Superior temporal gyrus (tissue), 1 donor: ENCODE measurements at regions not wholly inside any gene's neighbourhood (a gene's known extent, or its start where the extent isn't known, plus 50 kb on each side); places are given as distances from the start of the nearest gene placed in this dataset.

Experiments
- DNase-seq: peaks from one replicate; pipeline ENCODE4 v3.0.0-alpha.2; 2016; ENCODE audit errors: extremely low spot score

DNA sequence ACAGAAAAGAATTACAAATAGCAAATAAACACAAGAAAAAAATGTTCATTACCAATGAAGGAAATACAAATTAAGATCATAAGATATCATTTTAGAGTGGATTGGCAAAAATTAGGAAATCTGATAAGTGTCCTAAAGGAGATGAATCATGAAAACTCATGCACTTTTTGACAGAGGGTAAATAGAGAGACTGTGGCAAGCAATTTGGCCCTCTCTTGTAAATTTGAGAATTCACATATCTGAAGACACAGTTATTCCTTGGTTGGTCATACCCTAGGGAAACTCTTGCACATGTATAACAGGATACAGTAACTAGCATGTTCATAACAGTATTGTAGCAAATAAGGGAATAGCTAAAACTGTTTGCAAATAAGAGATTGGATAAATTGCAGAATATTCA lies 246.0 kb upstream of the GADL1 start:
- DNase-seq, result no peak

GRCh38 chr3:31142139-31142538 lies 247.7 kb upstream of the GADL1 start:
- no peak for DNase-seq

GRCh38 chr3:31142543-31142942 lies 248.1 kb upstream of the GADL1 start:
- DNase-seq, result no peak

GRCh38 chr3:31145062-31145461 lies 250.6 kb upstream of the GADL1 start:
- DNase-seq, result no peak

GRCh38 chr3:31147550-31147949 lies 253.1 kb upstream of the GADL1 start:
- no peak for DNase-seq

GRCh38 chr3:31157047-31157694 lies 262.7 kb upstream of the GADL1 start:
- DNase-seq, result no peak

DNA sequence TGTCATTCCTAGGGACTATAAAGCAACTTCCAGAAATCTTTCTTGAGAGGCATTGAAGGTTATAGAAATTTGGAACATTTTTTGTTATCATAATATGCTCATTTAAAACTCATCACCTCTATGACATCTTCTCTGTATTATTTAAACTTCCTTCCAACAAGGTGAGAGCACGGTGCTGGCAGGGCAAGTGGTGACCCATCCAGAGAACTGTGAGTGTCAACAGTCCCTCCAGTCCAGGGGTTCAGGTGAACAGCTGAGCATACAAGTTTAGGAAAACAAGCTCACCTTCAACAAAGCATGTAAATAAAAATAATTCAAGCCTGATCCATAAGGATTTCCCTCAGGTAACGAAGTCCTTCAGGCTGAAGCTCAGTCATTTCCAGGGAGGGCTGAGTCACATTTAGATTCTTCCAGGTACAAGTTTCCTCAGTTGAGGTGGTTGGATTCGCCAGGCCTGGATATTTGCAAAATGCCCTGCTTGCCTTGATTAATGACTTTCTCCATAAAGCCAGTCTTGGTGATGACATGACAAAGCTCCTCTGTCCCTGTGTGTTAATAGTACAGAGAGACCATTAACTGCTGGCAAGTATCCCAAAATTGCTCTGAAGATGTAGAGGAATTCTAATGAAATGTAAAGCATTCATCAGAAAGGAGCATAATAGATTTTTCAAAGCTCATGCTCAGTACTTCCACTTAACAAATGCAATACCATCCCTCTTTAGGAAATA lies 263.6 kb upstream of the GADL1 start:
- no peak for DNase-seq

DNA sequence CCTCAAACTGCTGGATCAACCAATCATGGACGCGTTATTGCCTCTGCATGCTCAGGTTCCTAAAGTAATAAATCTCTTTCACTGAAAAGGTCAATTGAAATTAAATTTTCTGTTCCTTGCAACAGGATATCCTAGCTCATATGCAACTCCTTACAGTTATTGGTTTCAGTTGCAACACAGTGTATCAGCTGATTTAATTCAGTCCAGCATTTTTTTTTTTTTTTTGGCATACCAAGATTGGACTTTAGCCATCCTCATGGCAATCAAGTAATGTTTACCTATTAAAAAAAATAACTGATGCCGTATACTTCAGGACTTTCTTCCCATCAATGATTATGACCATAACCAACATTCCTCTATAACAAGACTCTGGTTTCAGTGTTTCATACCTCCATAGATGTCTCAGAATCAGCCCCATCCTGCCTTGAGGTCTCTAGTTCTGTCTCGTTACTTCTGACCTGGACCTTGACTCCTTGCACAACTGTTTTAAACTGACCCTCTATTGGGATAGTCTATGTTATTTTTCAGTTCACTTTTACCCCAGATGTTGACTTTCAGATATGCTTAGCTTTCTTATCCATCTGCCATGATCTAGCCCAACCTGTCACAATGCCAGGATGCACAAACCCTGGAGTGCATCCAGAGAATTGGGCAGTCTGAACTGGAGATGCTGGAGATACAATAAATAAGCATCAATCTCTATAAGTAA lies 265.0 kb upstream of the GADL1 start:
- DNase-seq, result no peak

DNA sequence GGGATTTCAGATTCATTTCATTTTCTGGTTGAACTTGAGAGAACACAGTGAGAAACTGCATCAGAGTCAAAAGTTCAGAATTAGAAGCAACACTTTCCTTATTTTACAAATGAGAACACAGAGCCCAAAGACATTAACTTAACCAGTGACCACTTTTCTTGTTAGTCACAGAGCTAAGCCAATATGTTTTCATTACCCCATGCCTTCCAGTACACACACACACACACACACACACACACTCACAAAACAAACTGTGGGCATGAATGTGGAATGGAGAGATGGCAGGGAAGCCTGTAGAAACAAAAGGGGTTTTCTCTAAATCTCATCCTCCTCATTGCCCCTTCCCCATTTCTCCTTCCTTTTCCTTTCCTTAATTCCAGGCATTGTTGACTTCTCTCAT lies 267.4 kb upstream of the GADL1 start:
- no peak for DNase-seq

DNA sequence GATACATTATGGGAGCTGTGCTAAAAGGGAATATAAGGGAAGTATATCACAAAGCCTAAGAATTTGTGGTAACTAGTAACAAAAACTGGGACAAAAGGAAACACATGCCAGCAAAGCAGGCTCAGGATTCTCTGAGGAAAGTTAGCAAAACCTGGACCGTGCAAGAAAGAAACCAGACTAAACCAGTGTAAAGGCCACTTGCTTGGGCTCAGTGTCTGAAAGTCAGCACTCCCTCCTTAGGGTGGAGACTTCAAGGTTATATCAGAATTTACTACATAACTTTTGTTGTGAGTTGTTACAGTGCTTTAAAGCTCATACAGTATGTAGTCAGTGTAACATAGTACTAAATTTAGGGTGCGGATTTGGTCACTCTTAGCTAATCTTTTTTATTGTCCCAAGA lies 269.9 kb upstream of the GADL1 start:
- no peak for DNase-seq

GRCh38 chr3:31165399-31165860 lies 271.0 kb upstream of the GADL1 start:
- no peak for DNase-seq

GRCh38 chr3:31166249-31166885 lies 271.9 kb upstream of the GADL1 start:
- no peak for DNase-seq

DNA sequence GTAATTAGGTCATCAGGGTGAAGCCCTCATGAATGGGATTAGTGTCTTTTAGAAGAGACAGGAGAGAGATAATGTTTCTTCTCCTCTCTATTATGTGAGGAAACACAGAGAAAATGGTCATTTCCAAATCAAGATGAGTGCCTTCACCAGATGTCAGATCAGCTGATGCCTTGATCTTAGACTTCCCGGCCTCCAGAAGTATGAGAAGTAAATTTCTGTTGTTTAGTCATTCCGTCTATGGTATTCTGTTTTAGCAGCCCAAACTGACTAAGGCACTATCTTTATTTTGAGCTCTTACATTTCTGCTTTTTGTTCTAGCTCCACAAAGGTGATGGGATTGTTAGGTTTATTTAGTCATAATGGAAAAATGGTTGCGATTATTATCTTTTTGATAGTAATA lies 273.2 kb upstream of the GADL1 start:
- DNase-seq, result no peak

- DNase-seq, result no peak
Measured at GRCh38 chr3:31170932-31171670, 276.6 kb upstream of the GADL1 start.

- DNase-seq, result no peak
Measured at GRCh38 chr3:31172336-31172735, 277.9 kb upstream of the GADL1 start.

DNA sequence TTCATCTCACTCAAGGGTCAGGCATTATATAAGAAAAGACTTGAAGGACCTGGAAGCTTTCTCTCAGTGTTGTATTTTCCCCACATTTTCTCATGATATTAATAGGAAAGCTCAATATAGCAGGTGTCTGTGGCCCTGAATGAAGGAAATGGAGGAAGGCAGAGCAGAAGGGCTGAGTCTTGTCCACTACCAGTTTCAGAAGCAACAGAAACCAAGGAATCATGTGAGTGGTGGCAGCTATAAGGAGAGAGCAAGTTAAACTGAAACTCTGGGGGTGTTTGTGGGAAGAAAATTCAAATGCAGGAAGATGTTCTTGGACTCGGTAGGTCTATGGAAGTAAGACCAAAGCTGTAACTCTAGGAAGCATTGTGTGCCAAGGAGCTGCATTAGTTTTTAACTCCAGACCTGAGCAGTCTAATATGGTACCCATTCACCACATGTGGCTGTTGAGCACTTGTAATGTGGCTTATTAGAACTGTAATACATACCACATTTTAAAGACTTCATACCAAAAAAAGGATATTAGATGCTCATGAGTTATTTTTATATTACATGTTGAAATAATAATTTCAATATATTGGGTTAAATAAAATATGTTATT lies 278.8 kb upstream of the GADL1 start:
- no peak for DNase-seq

GRCh38 chr3:31174079-31174478 lies 279.6 kb upstream of the GADL1 start:
- no peak for DNase-seq

DNA sequence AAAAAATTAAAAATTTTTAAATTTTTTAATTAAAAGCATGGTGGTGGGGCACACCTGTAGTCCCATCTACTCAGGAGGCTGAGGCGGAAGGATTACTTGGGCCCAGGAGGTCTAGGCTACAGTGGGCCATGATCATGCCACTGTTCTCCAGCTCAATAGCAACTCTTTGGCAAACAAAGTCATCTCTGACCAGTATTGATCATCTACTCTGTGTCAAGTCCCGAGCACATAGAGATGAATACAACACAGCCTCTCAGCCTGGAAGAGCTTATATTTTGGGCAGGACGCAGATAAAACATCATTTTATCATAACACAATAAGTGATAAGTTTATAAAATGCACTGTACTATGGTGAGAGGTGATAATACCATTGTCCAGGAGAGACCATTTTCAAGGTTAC lies 281.6 kb upstream of the GADL1 start:
- no peak for DNase-seq

DNA sequence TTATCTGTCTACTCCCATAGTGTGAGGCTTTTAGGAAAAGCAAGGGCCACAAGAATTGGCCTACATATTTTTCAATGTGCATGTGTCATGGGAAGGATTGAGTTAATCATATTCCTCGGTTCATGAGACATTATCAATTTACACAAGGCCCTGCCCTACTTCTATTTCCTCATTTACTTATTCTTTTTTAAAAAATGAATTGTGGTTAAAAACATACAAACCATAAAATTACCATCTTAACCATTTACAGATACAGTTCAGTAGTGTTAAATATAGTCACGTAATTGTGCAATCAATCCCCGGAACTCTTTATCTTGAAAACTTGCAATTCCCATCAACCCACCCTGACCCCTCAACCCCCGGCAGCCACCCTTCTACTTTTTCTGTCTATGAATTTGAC lies 284.0 kb upstream of the GADL1 start:
- no peak for DNase-seq

GRCh38 chr3:31179768-31180167 lies 285.3 kb upstream of the GADL1 start:
- DNase-seq, result no peak

DNA sequence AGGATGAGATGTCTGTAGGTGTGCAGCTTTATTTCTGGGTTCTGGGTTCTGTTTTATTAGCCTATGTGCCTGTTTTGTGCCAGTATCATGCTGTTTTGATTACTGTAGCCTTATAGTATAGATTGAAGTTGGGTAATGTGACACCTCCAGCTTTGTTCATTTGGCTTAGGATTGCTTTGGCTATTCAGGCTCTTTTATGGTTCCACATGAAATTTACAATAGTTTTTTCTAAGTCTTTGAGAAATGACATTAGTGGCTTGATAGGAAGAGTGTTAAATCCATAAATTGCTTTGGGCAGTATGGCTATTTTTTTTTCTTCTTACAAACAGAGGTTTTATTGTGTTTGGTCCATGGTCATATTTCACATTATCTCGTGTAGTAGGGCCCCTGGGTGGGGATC lies 285.8 kb upstream of the GADL1 start:
- no peak for DNase-seq
